ENCODE measurements at regions not wholly inside any gene's neighbourhood (a gene's known extent, or its start where the extent isn't known, plus 50 kb on each side); places are given as distances from the start of the nearest gene placed in this dataset.
"Not testable (repeated sequence)": the region's sequence is repeated elsewhere in the genome, so short reads cannot be mapped to it uniquely, and the experiment has no call there.

DNA sequence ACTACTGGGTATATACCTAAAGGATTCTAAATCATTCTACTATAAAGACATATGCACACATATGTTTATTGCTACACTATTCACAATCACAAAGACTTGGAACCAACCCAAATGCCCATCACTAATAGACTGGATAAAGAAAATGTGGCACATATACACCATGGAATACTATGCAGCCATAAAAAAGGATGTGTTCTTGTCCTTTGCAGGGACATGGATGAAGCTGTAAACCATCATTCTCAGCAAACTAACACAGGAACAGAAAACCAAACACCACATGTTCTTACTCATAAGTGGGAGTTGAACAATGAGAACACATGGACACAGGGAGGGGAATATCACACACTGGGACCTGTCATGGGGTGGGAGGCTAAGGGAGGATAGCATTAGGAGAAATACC, 249.0 kb downstream of the SLCO4C1 start:
- not testable (repeated sequence) for FAIRE-seq

DNA sequence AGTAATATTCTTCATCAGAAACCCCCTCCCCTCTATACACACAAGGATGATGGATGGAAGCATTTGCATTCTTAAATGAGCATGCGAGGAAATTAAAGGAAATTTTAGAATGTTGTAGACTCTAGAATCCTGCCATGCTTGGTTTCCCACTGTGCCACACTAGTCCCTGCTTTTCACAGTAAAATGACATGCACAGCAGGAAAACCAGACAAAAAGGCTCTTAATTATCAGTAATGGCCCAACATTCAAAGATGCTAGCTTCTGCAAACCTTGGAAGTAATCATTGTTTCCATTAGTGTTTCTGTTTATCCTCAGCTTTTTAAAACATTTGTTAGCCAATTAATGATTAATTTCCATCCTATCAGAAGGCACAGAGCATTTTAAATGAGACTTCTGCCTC, 255.8 kb downstream of the SLCO4C1 start:
- FAIRE-seq = no peak

GRCh38 chr5:102036927-102037326, 259.2 kb downstream of the SLCO4C1 start:
- no peak for FAIRE-seq

GRCh38 chr5:102031711-102032110, 264.4 kb downstream of the SLCO4C1 start:
- FAIRE-seq = no peak

DNA sequence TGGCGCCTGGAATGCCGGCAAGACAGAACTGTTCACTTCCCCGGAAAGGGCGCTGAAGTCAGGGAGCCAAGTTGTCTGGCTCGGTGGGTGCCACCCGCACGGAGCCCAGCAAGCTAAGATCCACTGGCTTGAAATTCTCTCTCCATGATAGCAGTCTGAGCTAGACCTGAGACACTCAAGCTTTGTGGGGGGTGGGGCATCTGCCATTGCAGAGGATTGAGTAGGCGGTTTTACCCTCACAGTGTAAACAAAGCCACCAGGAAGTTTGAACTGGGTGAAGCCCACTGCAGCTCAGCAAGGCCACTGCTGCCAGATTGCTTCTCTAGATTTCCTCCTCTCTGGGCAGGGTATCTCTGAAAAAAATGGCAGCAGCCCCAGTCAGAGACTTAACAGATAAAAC, 277.4 kb downstream of the SLCO4C1 start:
- FAIRE-seq = no peak

GRCh38 chr5:102018279-102018678, 277.8 kb downstream of the SLCO4C1 start:
- no peak for FAIRE-seq

DNA sequence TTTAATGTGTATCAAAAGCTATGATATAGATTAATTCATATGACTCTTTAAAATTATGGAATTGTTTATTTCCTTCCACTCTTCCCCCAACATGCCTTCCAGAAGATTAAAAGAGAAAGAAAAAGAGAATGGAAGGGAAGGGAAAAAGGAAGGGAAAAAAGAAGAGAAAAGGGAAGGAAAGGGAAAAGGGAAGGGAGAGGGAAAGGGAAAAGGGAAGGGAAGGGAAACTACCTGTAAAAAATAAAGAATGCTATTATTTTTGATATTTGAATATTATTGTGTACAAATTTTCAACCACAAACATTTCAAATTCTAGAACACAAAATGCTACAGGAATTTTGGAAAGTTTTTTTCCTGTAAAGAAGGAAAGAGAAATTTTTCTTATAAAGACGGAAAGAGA, 281.7 kb downstream of the SLCO4C1 start:
- FAIRE-seq = no peak

GRCh38 chr5:102010644-102011043, 285.4 kb downstream of the SLCO4C1 start:
- no peak for FAIRE-seq

DNA sequence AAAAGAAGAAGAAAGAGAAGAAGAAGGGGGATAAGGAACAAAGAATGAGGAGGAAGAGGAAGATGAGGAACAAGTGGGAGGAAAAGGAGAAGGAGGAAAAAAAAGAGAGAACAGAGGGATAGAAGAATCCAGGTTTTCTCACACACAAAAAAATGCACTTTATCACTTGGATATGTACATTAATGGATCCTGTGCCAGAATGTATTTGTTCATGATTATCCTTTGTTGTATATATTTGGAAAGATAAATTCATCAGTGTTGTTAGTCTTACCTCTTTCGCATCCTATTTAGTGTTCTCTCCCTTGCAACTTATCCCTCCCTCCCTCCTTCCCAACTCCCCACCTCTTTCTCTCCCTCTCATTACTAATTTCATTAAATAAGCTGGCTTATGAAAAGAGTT, 298.8 kb downstream of the SLCO4C1 start:
- no peak for FAIRE-seq

DNA sequence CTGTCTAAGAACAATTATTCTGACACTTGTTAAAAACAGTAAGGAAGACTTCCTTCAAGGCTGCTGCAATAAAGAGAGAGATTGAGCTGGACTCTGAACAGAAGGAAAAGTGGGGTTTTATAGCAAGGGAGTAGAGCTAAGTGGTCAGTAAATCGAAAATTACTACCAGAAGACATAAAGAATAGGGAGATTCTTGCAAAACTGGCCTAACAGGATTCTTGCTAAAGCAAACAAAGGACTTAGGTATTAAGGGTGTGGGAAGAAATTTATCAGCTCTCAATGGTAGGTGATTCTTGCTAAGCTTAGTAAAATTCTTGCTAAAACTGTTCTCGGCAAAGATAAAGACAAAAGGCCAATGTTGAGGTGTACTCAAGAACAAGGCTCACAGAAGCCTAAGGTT, 300.5 kb downstream of the SLCO4C1 start:
- FAIRE-seq = no peak

DNA sequence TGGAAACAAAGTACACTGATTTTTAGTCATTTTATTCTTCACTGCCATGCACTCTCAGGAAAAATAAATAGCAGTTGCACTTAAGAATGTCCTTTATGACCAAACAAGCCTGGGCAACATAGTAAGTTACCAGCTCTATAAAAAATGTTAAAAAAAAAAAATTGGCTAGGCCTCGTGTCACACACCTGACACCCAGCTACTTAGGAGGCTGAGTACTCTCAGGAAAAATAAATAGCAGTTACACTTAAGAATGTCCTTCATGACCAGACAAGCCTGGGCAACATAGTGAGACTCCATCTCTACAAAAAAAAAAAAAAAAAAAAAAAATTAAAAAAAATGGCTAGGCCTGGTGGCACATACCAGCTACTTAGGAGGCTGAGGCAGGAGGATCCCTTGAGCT, 304.6 kb downstream of the SLCO4C1 start:
- FAIRE-seq = no peak

DNA sequence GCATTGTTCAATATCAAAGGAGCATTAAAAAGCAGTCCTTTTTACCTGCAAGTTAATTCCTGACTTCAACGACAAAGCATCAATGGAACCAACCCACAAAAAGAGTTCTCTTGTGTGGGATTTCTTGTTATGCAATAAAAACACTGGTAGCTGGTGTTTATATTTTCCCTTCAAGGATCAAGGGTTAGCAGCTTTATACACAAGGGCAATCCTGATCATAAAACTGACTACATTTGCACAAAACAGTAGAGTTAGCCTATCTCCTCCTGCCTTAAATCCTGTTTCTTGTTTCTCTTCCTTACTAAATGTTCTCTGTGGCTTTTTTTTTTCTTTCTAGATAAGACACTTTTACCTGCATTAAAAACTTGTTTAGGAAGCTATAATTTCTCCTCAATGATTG, 306.4 kb downstream of the SLCO4C1 start:
- FAIRE-seq = no peak

DNA sequence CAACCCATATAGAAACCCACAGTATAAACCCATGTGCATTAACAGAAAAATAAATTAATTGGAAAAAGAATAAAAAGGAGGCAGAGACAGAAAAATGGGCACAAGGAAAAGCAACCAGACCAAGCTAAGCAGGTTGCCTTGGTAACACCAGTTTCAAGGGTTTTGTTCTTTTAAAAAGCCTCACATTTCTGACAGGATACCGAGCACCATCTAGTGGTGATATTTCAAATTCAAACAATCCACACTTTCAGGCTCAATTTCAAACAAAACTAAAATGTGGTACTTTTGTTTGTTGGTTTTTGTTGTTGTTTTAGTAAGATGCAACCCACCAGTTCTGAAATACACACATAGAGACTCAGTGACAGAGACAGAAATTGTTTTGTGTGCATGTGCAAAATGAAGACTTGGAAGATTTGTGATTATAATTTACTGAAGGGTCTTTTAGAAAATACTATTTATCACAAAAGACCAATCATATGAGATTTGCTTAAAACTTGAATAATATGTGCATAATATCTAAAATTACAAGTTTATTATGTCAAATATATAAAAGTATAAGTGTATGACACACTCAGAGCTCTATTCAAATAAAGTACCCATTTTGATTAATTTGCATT, 318.2 kb downstream of the SLCO4C1 start:
- FAIRE-seq = no peak

DNA sequence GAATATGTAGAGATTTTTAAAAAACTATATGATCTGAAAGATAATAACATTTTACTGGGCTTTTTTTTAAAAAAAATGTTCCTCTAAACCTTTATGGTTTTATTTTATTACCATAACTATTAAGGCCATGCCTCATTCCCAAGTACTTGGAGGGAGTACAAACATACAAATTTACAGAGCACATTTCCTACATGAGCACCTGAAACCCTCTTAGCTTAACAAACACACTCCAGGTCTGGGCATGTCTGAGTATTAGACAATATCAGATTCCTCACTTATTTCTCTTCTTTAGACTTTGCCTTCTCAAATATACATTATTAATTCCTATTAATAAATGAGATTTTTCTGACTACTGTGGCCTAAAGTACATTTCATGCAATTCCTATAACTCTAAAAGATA, 319.2 kb downstream of the SLCO4C1 start:
- no peak for FAIRE-seq

DNA sequence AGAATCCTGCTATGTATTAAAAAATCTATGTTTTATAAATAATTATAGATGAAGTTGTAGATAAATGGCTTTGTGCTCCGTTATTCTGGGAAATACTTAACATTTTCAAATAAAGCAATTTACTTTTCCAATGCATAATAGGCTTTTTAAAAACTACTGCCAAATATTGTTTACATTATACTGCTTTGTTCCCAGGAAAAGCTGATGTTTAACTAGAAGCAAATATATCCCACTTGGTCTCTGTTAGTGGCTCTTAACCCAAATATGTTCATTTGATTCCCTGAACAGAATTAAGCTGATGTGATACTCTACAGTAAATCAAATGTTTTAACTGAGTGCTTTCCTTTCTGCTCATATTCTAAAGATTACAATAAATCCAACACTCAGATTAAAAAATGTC, 326.3 kb downstream of the SLCO4C1 start:
- FAIRE-seq = no peak

DNA sequence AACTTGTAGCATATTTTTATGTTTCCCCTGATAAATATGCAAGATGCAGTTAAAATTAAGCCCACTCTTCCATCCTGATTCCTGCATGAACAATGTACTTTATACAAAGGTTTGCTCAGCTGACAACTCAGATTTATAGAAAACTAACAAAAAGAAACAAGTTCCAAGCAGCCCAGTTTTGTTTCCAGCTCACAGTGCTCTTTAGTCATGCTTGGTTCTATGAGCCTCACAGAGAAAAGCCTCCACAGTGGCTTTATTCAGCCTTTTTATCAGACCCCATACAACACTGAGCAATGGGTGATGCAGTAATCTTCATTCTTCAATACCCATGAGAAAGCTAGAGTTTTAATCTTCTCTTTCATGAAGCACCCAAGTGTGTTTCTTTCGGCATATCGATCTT, 329.6 kb downstream of the SLCO4C1 start:
- no peak for FAIRE-seq

DNA sequence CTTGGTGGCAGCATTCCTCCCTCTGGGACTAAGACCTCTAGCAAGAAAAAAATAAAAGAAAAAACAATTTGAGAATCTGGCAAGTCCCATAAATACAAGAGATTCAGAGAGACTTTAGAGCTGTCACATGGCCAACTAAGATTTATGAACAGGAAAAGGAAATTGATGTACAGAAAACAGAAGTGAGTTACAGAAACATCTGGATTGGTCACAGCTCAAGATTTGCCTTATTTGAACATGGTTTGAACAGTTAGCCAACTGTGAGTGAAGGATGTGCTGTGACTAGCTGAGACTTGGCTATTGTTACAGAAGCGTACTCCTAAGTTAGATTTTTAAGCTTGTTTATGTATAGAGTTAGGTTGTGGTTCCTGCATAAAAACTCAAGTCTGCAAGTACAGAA, 340.2 kb downstream of the SLCO4C1 start:
- FAIRE-seq = no peak

DNA sequence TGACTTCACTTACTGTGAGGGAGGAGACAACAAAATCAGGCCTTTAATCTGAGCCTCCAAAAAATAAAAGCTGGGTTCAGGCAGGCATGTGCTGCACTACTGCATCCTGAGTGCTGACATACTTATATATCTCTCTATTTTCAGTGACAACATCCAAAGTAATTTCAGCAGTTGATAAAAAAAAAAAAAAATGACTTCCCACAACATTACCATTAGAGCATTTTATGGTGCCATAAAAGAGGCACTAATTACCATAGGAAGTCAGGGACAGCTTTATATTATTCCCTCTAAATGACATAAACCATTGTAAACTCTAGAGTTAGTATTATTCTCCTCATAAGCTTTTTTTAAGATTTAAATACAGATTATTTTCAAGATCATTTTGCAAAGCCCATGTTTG, 346.1 kb downstream of the SLCO4C1 start:
- no peak for FAIRE-seq

DNA sequence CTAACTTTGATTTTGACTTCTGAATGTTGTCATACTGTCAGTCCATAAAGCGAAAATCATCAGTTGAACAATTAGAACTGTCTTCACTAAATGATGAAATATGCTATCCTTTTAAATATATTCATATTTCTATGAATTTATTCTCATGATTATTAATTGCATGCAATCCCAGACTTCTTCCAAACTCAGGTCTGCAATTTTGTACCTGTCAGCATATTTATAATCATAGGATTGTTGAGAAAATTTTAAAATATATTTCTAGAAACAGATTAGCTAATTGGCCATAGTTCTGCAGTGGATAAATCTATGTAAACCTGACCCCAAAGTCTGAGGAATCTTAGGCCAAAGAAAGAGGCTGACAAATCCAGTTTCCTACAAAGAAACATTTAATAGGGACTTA, 347.5 kb downstream of the SLCO4C1 start:
- FAIRE-seq = no peak

DNA sequence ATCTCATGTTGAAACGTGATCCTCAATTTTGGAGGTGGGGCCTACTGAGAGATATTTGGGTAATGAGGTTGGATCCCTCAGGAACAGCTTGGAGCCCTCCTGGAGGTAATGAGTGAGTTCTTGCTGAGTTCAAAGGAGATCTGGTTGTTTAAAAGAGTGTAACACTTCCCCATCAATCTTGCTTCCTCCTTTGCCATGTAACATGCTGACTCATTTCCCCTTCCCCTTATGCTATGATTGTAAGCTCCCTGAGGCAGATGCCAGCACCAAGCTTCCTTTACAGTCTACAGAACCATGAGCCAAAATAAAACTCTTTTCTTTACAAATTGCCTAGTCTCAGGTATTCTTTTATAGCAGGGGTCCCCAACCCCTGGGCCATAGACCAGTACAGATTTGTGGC, 352.3 kb downstream of the SLCO4C1 start:
- no peak for FAIRE-seq

DNA sequence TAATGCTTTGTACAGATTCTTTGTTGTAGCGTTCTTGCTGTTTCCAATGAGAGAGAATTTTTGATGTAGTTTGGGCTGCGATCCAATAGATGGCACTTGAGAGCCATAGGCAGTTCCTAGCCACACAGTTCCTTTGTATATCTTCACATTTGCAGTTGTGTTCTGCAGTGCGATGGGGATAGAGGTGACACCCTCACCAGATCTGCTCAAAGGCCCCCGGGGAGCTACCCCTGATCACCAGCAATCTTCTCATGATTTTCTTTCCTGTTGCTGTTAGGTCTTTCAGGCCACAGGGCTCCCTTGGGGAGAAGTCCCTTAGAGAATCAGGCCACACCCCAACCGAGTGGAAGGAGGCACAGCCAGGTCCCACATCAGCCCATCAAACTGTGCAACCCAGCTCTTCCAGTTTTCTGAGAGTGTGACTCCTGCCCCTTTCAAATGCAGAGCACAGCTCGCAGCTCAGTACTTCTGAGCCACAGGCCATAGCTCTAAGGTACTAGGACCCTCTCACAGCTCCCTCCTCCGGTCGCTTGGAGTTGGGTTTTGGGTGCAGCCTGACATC, 353.7 kb downstream of the SLCO4C1 start:
- FAIRE-seq = no peak

DNA sequence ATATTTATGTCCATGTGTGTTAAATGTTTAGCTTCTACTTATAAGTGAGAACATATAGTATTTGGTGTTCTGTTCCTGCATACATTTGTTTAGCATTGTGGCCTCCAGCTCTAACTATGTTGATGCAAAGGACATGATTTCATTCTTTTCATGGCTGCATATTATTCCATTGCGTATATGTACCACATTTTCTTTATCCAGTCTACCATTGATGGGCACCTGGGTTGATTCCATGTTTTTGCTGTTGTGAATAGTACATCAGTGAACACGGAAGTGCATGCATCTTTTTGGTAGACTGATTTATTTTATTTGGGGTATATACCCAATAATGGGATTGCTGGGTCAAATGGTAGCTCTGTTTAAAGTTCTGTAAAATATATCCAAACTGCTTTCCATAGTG, 359.0 kb downstream of the SLCO4C1 start:
- FAIRE-seq = no peak

- FAIRE-seq = no peak
These were observed 361.0 kb downstream of the SLCO4C1 start for GRCh38 chr5:101935086-101935485.

DNA sequence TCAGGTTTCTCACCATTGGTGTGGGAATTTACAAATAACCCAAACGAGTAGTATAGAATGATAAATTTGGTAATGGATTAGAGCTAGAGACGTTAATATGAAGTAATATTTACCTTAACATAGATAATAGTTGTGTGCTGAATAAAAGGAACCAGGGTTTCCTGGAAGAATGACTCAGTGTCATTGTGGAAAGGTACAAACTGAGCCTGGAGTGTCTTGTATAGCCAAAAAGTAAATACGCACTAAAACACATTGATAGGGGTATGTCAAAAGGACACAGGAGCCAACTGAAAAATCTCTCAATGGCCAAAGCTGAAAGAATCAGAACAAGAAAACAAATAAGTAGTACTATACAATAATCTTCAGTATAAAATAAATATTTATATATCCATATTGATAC, 363.5 kb downstream of the SLCO4C1 start:
- FAIRE-seq = no peak

- FAIRE-seq = no peak
These were observed 366.5 kb downstream of the SLCO4C1 start for GRCh38 chr5:101929628-101930027.

All from colon (tissue), 2 donors.